Ureter (tissue), 1 donor: ENCODE measurements at regions not wholly inside any gene's neighbourhood (a gene's known extent, or its start where the extent isn't known, plus 50 kb on each side); places are given as distances from the start of the nearest gene placed in this dataset.

Experiments used
- DNase-seq: peaks from one replicate; pipeline ENCODE4 v3.0.0-alpha.2; 2020; ENCODE audit warnings: low spot score
- donor health status: DM: yes; HTN: yes; CAD: no.

- no peak for DNase-seq
Measured at GRCh38 chr6:108751851-108752732, 96.1 kb upstream of the ARMC2 start.

- no peak for DNase-seq
Measured at GRCh38 chr6:108752733-108753590, 95.3 kb upstream of the ARMC2 start.

GRCh38 chr6:108755257-108756240 lies 92.7 kb upstream of the ARMC2 start:
- DNase-seq, result no peak

GRCh38 chr6:108757357-108757756 lies 90.9 kb upstream of the ARMC2 start:
- no peak for DNase-seq

- DNase-seq, result no peak
Measured at GRCh38 chr6:108758884-108759283, 89.3 kb upstream of the ARMC2 start.

GRCh38 chr6:108760126-108761050 lies 87.8 kb upstream of the ARMC2 start:
- peak; percentile 39 for DNase-seq

GRCh38 chr6:108762394-108762793 lies 85.8 kb upstream of the ARMC2 start:
- peak; percentile 3 for DNase-seq

- peak; percentile 28 for DNase-seq
Measured at GRCh38 chr6:108763931-108764579, 84.2 kb upstream of the ARMC2 start.

- DNase-seq, result no peak
Measured at GRCh38 chr6:108764580-108764950, 83.7 kb upstream of the ARMC2 start.

GRCh38 chr6:108765495-108765894 lies 82.7 kb upstream of the ARMC2 start:
- no peak for DNase-seq

GRCh38 chr6:108766419-108766818 lies 81.8 kb upstream of the ARMC2 start:
- DNase-seq, result peak; percentile 9

GRCh38 chr6:108766886-108767285 lies 81.3 kb upstream of the ARMC2 start:
- DNase-seq, result peak; percentile 12

- DNase-seq, result peak; percentile 37
Measured at GRCh38 chr6:108767418-108768165, 80.6 kb upstream of the ARMC2 start.

GRCh38 chr6:108768166-108768555 lies 80.1 kb upstream of the ARMC2 start:
- no peak for DNase-seq

- peak; percentile 20 for DNase-seq
Measured at GRCh38 chr6:108768792-108769524, 79.3 kb upstream of the ARMC2 start.

GRCh38 chr6:108771421-108771820 lies 76.8 kb upstream of the ARMC2 start:
- peak; percentile 26 for DNase-seq

- no peak for DNase-seq
Measured at GRCh38 chr6:108774555-108774954, 73.7 kb upstream of the ARMC2 start.

- no peak for DNase-seq
Measured at GRCh38 chr6:108777536-108777935, 70.7 kb upstream of the ARMC2 start.
